ENCODE measurements at regions not wholly inside any gene's neighbourhood (a gene's known extent, or its start where the extent isn't known, plus 50 kb on each side); places are given as distances from the start of the nearest gene placed in this dataset.
"Not testable (repeated sequence)": the region's sequence is repeated elsewhere in the genome, so short reads cannot be mapped to it uniquely, and the experiment has no call there.

GRCh38 chr12:33245434-33245833, 194.2 kb downstream of the SYT10 start:
- no peak overlapping the region for H3K4me3 ChIP-seq (ENCODE audit: low read length)
- Mint-ChIP-seq H3K4me3 (no peak overlapping the region), H3K9me3 (peaks cover 0 to 9% (median 5%) of the 10 kb centered on the region in 5 donors), H3K36me3 (no peaks in the 10 kb centered on the region), H3K27me3 (no peaks in the 10 kb centered on the region), H3K27ac (no peak overlapping the region), H3K4me1 (no peaks in the 10 kb centered on the region)
- CTCF ChIA-PET: no interaction called here
- no peak for DNase-seq
- no peaks in the 10 kb centered on the region for H3K36me3 ChIP-seq (ENCODE audit: insufficient read depth, low read length)
- H3K9me3 ChIP-seq (ENCODE audit: low read length): no peaks in the 10 kb centered on the region
- H3K27ac ChIP-seq (ENCODE audit: low read depth, low read length): no peak overlapping the region
- H3K27me3 ChIP-seq (ENCODE audit: insufficient read depth, low read length, poor library complexity, severe bottlenecking): no peaks in the 10 kb centered on the region
- POLR2A ChIA-PET: no interaction called here
- no peaks in the 10 kb centered on the region for H3K4me1 ChIP-seq (ENCODE audit: insufficient read depth, low read length)

- Mint-ChIP-seq H3K27ac (no peak overlapping the region), H3K4me1 (no peaks in the 10 kb centered on the region), H3K27me3 (peaks cover 0 to 1% of the 10 kb centered on the region in 2 donors), H3K9me3 (peaks cover 0 to 15% (median 9%) of the 10 kb centered on the region in 5 donors), H3K36me3 (no peaks in the 10 kb centered on the region), H3K4me3 (no peak overlapping the region)
- Histone ChIP-seq H3K9me3 (ENCODE audit: low read length) (no peaks in the 10 kb centered on the region), H3K27ac (ENCODE audit: low read depth, low read length) (no peak overlapping the region), H3K27me3 (ENCODE audit: insufficient read depth, low read length, poor library complexity, severe bottlenecking) (no peaks in the 10 kb centered on the region), H3K4me3 (ENCODE audit: low read length) (no peak overlapping the region), H3K36me3 (ENCODE audit: insufficient read depth, low read length) (no peaks in the 10 kb centered on the region), H3K4me1 (ENCODE audit: insufficient read depth, low read length) (no peaks in the 10 kb centered on the region)
- ChIA-PET CTCF (no interaction called here), POLR2A (no interaction called here)
- no peak for DNase-seq
These were observed 212.9 kb downstream of the SYT10 start for GRCh38 chr12:33226671-33227070.

GRCh38 chr12:33223956-33224355, 215.7 kb downstream of the SYT10 start:
- Histone ChIP-seq H3K27me3 (ENCODE audit: insufficient read depth, low read length, poor library complexity, severe bottlenecking) (no peaks in the 10 kb centered on the region), H3K27ac (ENCODE audit: low read depth, low read length) (no peak overlapping the region), H3K4me1 (ENCODE audit: insufficient read depth, low read length) (no peaks in the 10 kb centered on the region), H3K4me3 (ENCODE audit: low read length) (no peak overlapping the region), H3K36me3 (ENCODE audit: insufficient read depth, low read length) (no peaks in the 10 kb centered on the region), H3K9me3 (ENCODE audit: low read length) (no peaks in the 10 kb centered on the region)
- Mint-ChIP-seq H3K4me1 (no peaks in the 10 kb centered on the region), H3K27ac (no peak overlapping the region), H3K36me3 (no peaks in the 10 kb centered on the region), H3K9me3 (peaks cover 5 to 32% (median 11%) of the 10 kb centered on the region in 5 donors), H3K4me3 (no peak overlapping the region), H3K27me3 (peaks cover 0 to 1% of the 10 kb centered on the region in 2 donors)
- CTCF ChIA-PET: no interaction called here
- POLR2A ChIA-PET: no interaction called here
- DNase-seq: no peak

- no peak overlapping the region for H3K4me3 ChIP-seq (ENCODE audit: low read length)
- H3K27me3 Mint-ChIP-seq: peaks cover 0 to 1% of the 10 kb centered on the region in 2 donors
- H3K4me1 Mint-ChIP-seq: no peaks in the 10 kb centered on the region
- H3K9me3 Mint-ChIP-seq: peaks cover 8 to 32% (median 8%) of the 10 kb centered on the region in 5 donors
- ChIA-PET CTCF (no interaction called here), POLR2A (no interaction called here)
- no peak overlapping the region for H3K4me3 Mint-ChIP-seq
- no peaks in the 10 kb centered on the region for H3K4me1 ChIP-seq (ENCODE audit: insufficient read depth, low read length)
- no peak overlapping the region for H3K27ac Mint-ChIP-seq
- DNase-seq: no peak
- H3K36me3 Mint-ChIP-seq: no peaks in the 10 kb centered on the region
- no peak overlapping the region for H3K27ac ChIP-seq (ENCODE audit: low read depth, low read length)
- no peaks in the 10 kb centered on the region for H3K9me3 ChIP-seq (ENCODE audit: low read length)
- no peaks in the 10 kb centered on the region for H3K27me3 ChIP-seq (ENCODE audit: insufficient read depth, low read length, poor library complexity, severe bottlenecking)
- no peaks in the 10 kb centered on the region for H3K36me3 ChIP-seq (ENCODE audit: insufficient read depth, low read length)
These were observed 217.3 kb downstream of the SYT10 start for GRCh38 chr12:33222357-33222756.

- POLR2A ChIA-PET: interaction anchor here (0.6 kb wide), 1 partner anchor 117 kb away, joined by 6 read pairs; no protein-coding TSS in a partner anchor
- peaks cover 0 to 1% (median 0%) of the 10 kb centered on the region in 3 donors for H3K36me3 Mint-ChIP-seq
These were observed 233.6 kb downstream of the SYT10 start for GRCh38 chr12:33205981-33206380.

GRCh38 chr12:33194389-33194788, 245.2 kb downstream of the SYT10 start:
- H3K9me3 ChIP-seq (ENCODE audit: low read length); H3K36me3 Mint-ChIP-seq; H3K27me3 Mint-ChIP-seq; H3K27me3 ChIP-seq (ENCODE audit: insufficient read depth, low read length, poor library complexity, severe bottlenecking); POLR2A ChIA-PET; CTCF ChIA-PET; H3K27ac Mint-ChIP-seq; H3K4me1 ChIP-seq (ENCODE audit: insufficient read depth, low read length); H3K36me3 ChIP-seq (ENCODE audit: insufficient read depth, low read length); H3K4me3 Mint-ChIP-seq; H3K4me3 ChIP-seq (ENCODE audit: low read length); DNase-seq; H3K4me1 Mint-ChIP-seq; H3K27ac ChIP-seq (ENCODE audit: low read depth, low read length): not testable (repeated sequence)
- H3K9me3 Mint-ChIP-seq: peaks cover 9 to 22% (median 21%) of the 10 kb centered on the region in 5 donors

More at GRCh38 chr12:33205981-33206380, 233.6 kb downstream of the SYT10 start:
- H3K27me3 Mint-ChIP-seq: no peaks in the 10 kb centered on the region
- H3K27ac ChIP-seq (ENCODE audit: low read depth, low read length): no peak overlapping the region
- H3K27ac Mint-ChIP-seq: no peak overlapping the region
- no peak overlapping the region for H3K4me3 ChIP-seq (ENCODE audit: low read length)
- peaks cover 3 to 14% (median 5%) of the 10 kb centered on the region in 5 donors for H3K9me3 Mint-ChIP-seq
- H3K4me1 Mint-ChIP-seq: no peaks in the 10 kb centered on the region
- no peaks in the 10 kb centered on the region for H3K36me3 ChIP-seq (ENCODE audit: insufficient read depth, low read length)
- H3K4me3 Mint-ChIP-seq: no peak overlapping the region
- no peaks in the 10 kb centered on the region for H3K4me1 ChIP-seq (ENCODE audit: insufficient read depth, low read length)
- CTCF ChIA-PET: no interaction called here
- H3K27me3 ChIP-seq (ENCODE audit: insufficient read depth, low read length, poor library complexity, severe bottlenecking): no peaks in the 10 kb centered on the region
- peaks cover 1% of the 10 kb centered on the region for H3K9me3 ChIP-seq (ENCODE audit: low read length)
- no peak for DNase-seq

- no peaks in the 10 kb centered on the region for H3K27me3 Mint-ChIP-seq
- Histone ChIP-seq H3K27ac (ENCODE audit: low read depth, low read length) (no peak overlapping the region), H3K4me1 (ENCODE audit: insufficient read depth, low read length) (no peaks in the 10 kb centered on the region), H3K9me3 (ENCODE audit: low read length) (no peaks in the 10 kb centered on the region), H3K27me3 (ENCODE audit: insufficient read depth, low read length, poor library complexity, severe bottlenecking) (no peaks in the 10 kb centered on the region), H3K36me3 (ENCODE audit: insufficient read depth, low read length) (no peaks in the 10 kb centered on the region), H3K4me3 (ENCODE audit: low read length) (no peak overlapping the region)
- H3K4me3 Mint-ChIP-seq: no peak overlapping the region
- DNase-seq: no peak
- POLR2A ChIA-PET: no interaction called here
- H3K4me1 Mint-ChIP-seq: no peaks in the 10 kb centered on the region
- peaks cover 11 to 21% (median 17%) of the 10 kb centered on the region in 5 donors for H3K9me3 Mint-ChIP-seq
- CTCF ChIA-PET: no interaction called here
- H3K27ac Mint-ChIP-seq: no peak overlapping the region
- no peaks in the 10 kb centered on the region for H3K36me3 Mint-ChIP-seq
These were observed 247.4 kb downstream of the SYT10 start for GRCh38 chr12:33192226-33192625.

- peaks cover 0 to 4% of the 10 kb centered on the region in 2 donors for H3K27me3 Mint-ChIP-seq
- peaks cover 3 to 14% (median 6%) of the 10 kb centered on the region in 5 donors for H3K9me3 Mint-ChIP-seq
- no peak overlapping the region for H3K27ac Mint-ChIP-seq
- Histone ChIP-seq H3K36me3 (ENCODE audit: insufficient read depth, low read length) (no peaks in the 10 kb centered on the region), H3K27me3 (ENCODE audit: insufficient read depth, low read length, poor library complexity, severe bottlenecking) (no peaks in the 10 kb centered on the region), H3K27ac (ENCODE audit: low read depth, low read length) (no peak overlapping the region), H3K9me3 (ENCODE audit: low read length) (no peaks in the 10 kb centered on the region), H3K4me3 (ENCODE audit: low read length) (no peak overlapping the region), H3K4me1 (ENCODE audit: insufficient read depth, low read length) (no peaks in the 10 kb centered on the region)
- H3K4me1 Mint-ChIP-seq: no peaks in the 10 kb centered on the region
- H3K36me3 Mint-ChIP-seq: no peaks in the 10 kb centered on the region
- ChIA-PET POLR2A (no interaction called here), CTCF (no interaction called here)
- H3K4me3 Mint-ChIP-seq: no peak overlapping the region
- DNase-seq: no peak
These were observed 252.2 kb downstream of the SYT10 start for GRCh38 chr12:33187409-33187808.

- no peak overlapping the region for H3K27ac Mint-ChIP-seq
- CTCF ChIA-PET: no interaction called here
These were observed 255.5 kb downstream of the SYT10 start for GRCh38 chr12:33184161-33184560.

More at GRCh38 chr12:33184161-33184560, 255.5 kb downstream of the SYT10 start:
- Mint-ChIP-seq H3K4me1 (no peaks in the 10 kb centered on the region), H3K27me3 (peaks cover 0 to 4% of the 10 kb centered on the region in 2 donors), H3K36me3 (no peaks in the 10 kb centered on the region), H3K4me3 (no peak overlapping the region), H3K9me3 (peaks cover 3 to 19% (median 6%) of the 10 kb centered on the region in 5 donors)
- Histone ChIP-seq H3K4me1 (ENCODE audit: insufficient read depth, low read length) (no peaks in the 10 kb centered on the region), H3K36me3 (ENCODE audit: insufficient read depth, low read length) (no peaks in the 10 kb centered on the region), H3K27me3 (ENCODE audit: insufficient read depth, low read length, poor library complexity, severe bottlenecking) (no peaks in the 10 kb centered on the region), H3K4me3 (ENCODE audit: low read length) (no peak overlapping the region), H3K9me3 (ENCODE audit: low read length) (no peaks in the 10 kb centered on the region), H3K27ac (ENCODE audit: low read depth, low read length) (no peak overlapping the region)
- DNase-seq: no peak
- POLR2A ChIA-PET: no interaction called here

Data from CD8-positive, alpha-beta memory T cell (primary cell).